ENCODE measurements at regions not wholly inside any gene's neighbourhood (a gene's known extent, or its start where the extent isn't known, plus 50 kb on each side); places are given as distances from the start of the nearest gene placed in this dataset.

DNA sequence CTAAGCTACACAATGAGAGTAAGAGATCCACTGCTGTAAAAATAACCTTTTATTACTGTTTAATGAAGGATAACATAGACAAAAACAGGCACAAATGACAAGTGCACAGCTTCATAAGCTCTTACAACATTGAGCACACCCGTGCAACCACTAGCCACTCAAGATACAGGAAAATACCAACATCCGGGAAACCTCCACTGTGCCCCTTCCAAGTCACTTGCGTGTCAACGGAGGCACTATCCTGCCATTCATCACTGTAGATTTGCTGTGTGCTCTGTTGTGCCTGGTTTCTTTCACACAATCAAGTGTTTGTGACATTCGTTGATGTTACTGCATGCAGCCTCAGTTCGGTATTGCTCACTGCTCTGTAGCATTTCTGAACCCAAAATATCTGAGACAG is 292.9 kb upstream of the MYT1L start (continued):
- TF ChIP-seq FOSL2 (IDR thresholded peaks at IDR 0.05; ENCODE audit: borderline replicate concordance, low read depth) (no peak), RAD21 (IDR thresholded peaks at IDR 0.05; ENCODE audit: low read length) (no peak), MEF2A (IDR thresholded peaks at IDR 0.05; ENCODE audit: borderline replicate concordance, low read depth) (no peak), NFIC (IDR thresholded peaks at IDR 0.05; ENCODE audit: borderline replicate concordance) (no peak), NRF1 (IDR thresholded peaks at IDR 0.05; ENCODE audit: low read depth, low read length) (no peak)
- TF ChIP-seq, protein P1, sequence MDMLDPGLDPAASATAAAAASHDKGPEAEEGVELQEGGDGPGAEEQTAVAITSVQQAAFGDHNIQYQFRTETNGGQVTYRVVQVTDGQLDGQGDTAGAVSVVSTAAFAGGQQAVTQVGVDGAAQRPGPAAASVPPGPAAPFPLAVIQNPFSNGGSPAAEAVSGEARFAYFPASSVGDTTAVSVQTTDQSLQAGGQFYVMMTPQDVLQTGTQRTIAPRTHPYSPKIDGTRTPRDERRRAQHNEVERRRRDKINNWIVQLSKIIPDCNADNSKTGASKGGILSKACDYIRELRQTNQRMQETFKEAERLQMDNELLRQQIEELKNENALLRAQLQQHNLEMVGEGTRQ (IDR thresholded peaks at IDR 0.05; ENCODE audit: borderline replicate concordance, low read depth, low read length), result no peak

DNA sequence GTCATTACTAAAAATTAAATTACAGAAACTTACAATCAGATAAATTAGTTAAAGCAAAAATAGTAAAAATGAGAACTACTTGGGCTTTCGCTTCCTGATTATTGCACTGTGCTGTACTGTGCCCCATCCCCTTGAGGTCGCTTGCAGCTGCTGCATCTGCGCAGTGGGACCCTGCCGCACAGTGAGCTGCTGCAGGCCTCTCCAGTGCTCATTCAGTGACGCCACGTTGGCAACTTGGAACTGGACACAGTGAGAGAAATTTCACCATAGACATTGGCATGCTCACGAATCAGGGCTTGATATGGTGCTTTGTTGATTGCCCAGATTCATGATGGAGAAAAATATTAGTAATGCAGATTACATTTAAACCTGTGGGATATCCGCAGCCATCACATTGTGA is 290.8 kb upstream of the MYT1L start:
- Histone ChIP-seq H3K36me3 (replicated peaks in 1 of 2; ENCODE audit: control insufficient read depth in 1 of 2, insufficient read depth in 2 of 2, low read length in 1 of 2) (no peaks in the 10 kb centered on the region), H3F3A (replicated peaks; ENCODE audit: insufficient read depth) (no peaks in the 10 kb centered on the region), H3K79me2 (ENCODE audit: insufficient read depth) (no peaks in the 10 kb centered on the region), H3K9me2 (no peaks in the 10 kb centered on the region), H3K27me3 (ENCODE audit: insufficient read depth) (no peaks in the 10 kb centered on the region), H4K20me1 (ENCODE audit: insufficient read depth) (no peaks in the 10 kb centered on the region), H3K9ac (no peak overlapping the region), H2AFZ (ENCODE audit: low read depth) (no peak overlapping the region), H3K4me1 (ENCODE audit: control insufficient read depth in 1 of 2, insufficient read depth in 2 of 2, low read depth in 1 of 2, low read length in 1 of 2) (no peaks in the 10 kb centered on the region; a peak in 1 of 4 replicates), H3K4me3 (ENCODE audit: low read depth in 2 of 2, low read length in 1 of 2) (no peak overlapping the region), H3K9me3 (no peaks in the 10 kb centered on the region), H3K27ac (ENCODE audit: low read depth in 2 of 2, low read length in 1 of 2) (no peak overlapping the region), H3K4me2 (no peak overlapping the region)
- CTCF ChIA-PET, result interaction anchor here (0.8 to 1.6 kb wide), 3 partner anchors 15 to 77 kb away, joined by 4 to 5 read pairs (median 5); no protein-coding TSS in a partner anchor
- TF ChIP-seq POLR2AphosphoS5 (IDR thresholded peaks at IDR 0.05; ENCODE audit: low read depth, low read length) (no peak), GATA2 (CRISPR knock-in tag; IDR thresholded peaks at IDR 0.05) (no peak), EZH2phosphoT487 (IDR thresholded peaks at IDR 0.05; ENCODE audit: borderline replicate concordance, low read depth) (no peak), NFIC (IDR thresholded peaks at IDR 0.05; ENCODE audit: borderline replicate concordance) (no peak), MEF2A (IDR thresholded peaks at IDR 0.05; ENCODE audit: borderline replicate concordance, low read depth) (no peak), SIN3A (IDR thresholded peaks at IDR 0.05; ENCODE audit: borderline replicate concordance, low read depth, low read length) (no peak), FOXJ3 (CRISPR knock-in tag; IDR thresholded peaks at IDR 0.05) (no peak), SMC3 (IDR thresholded peaks at IDR 0.05; ENCODE audit: low read depth, low read length) (no peak), GABPA (IDR thresholded peaks at IDR 0.05; ENCODE audit: low read depth) (no peak), MXI1 (IDR thresholded peaks at IDR 0.05; ENCODE audit: low read depth, low read length) (no peak), YY1 (IDR thresholded peaks at IDR 0.05; ENCODE audit: low read depth) (no peak), RCOR1 (IDR thresholded peaks at IDR 0.05; ENCODE audit: low read length) (no peak), NRF1 (IDR thresholded peaks at IDR 0.05; ENCODE audit: low read depth, low read length) (no peak), JUND (IDR thresholded peaks at IDR 0.05) (no peak)
- TF ChIP-seq, protein P1 (IDR thresholded peaks at IDR 0.05; ENCODE audit: borderline replicate concordance, low read depth, low read length), result no peak
- TF ChIP-seq, protein P2, sequence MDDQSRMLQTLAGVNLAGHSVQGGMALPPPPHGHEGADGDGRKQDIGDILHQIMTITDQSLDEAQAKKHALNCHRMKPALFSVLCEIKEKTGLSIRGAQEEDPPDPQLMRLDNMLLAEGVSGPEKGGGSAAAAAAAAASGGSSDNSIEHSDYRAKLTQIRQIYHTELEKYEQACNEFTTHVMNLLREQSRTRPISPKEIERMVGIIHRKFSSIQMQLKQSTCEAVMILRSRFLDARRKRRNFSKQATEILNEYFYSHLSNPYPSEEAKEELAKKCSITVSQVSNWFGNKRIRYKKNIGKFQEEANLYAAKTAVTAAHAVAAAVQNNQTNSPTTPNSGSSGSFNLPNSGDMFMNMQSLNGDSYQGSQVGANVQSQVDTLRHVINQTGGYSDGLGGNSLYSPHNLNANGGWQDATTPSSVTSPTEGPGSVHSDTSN (IDR thresholded peaks at IDR 0.05), result no peak
- TF ChIP-seq, protein P3, sequence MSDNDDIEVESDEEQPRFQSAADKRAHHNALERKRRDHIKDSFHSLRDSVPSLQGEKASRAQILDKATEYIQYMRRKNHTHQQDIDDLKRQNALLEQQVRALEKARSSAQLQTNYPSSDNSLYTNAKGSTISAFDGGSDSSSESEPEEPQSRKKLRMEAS (IDR thresholded peaks at IDR 0.05; ENCODE audit: low read depth), result no peak
- TF ChIP-seq, protein P4, sequence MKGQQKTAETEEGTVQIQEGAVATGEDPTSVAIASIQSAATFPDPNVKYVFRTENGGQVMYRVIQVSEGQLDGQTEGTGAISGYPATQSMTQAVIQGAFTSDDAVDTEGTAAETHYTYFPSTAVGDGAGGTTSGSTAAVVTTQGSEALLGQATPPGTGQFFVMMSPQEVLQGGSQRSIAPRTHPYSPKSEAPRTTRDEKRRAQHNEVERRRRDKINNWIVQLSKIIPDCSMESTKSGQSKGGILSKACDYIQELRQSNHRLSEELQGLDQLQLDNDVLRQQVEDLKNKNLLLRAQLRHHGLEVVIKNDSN (IDR thresholded peaks at IDR 0.05; ENCODE audit: borderline replicate concordance, low read depth), result no peak
- TF ChIP-seq, protein P5, sequence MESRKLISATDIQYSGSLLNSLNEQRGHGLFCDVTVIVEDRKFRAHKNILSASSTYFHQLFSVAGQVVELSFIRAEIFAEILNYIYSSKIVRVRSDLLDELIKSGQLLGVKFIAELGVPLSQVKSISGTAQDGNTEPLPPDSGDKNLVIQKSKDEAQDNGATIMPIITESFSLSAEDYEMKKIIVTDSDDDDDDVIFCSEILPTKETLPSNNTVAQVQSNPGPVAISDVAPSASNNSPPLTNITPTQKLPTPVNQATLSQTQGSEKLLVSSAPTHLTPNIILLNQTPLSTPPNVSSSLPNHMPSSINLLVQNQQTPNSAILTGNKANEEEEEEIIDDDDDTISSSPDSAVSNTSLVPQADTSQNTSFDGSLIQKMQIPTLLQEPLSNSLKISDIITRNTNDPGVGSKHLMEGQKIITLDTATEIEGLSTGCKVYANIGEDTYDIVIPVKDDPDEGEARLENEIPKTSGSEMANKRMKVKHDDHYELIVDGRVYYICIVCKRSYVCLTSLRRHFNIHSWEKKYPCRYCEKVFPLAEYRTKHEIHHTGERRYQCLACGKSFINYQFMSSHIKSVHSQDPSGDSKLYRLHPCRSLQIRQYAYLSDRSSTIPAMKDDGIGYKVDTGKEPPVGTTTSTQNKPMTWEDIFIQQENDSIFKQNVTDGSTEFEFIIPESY (IDR thresholded peaks at IDR 0.05; ENCODE audit: borderline replicate concordance, low read depth), result no peak
- TF ChIP-seq, protein P6, sequence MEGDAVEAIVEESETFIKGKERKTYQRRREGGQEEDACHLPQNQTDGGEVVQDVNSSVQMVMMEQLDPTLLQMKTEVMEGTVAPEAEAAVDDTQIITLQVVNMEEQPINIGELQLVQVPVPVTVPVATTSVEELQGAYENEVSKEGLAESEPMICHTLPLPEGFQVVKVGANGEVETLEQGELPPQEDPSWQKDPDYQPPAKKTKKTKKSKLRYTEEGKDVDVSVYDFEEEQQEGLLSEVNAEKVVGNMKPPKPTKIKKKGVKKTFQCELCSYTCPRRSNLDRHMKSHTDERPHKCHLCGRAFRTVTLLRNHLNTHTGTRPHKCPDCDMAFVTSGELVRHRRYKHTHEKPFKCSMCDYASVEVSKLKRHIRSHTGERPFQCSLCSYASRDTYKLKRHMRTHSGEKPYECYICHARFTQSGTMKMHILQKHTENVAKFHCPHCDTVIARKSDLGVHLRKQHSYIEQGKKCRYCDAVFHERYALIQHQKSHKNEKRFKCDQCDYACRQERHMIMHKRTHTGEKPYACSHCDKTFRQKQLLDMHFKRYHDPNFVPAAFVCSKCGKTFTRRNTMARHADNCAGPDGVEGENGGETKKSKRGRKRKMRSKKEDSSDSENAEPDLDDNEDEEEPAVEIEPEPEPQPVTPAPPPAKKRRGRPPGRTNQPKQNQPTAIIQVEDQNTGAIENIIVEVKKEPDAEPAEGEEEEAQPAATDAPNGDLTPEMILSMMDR (IDR thresholded peaks at IDR 0.05), result no peak
- no peak for DNase-seq
- 43% methylated on average over 8 of the region's 8 CpGs for WGBS (ENCODE audit: low lambda C conversion rate)
- POLR2A ChIA-PET, result no interaction called here
